Left ventricle myocardium inferior (tissue), 1 donor: ENCODE measurements at regions not wholly inside any gene's neighbourhood (a gene's known extent, or its start where the extent isn't known, plus 50 kb on each side); places are given as distances from the start of the nearest gene placed in this dataset.

Experiments used
- DNase-seq: peaks from one replicate; pipeline ENCODE4 v3.0.0-alpha.2; 2020
- H3K27ac ChIP-seq: fragments of 200-600 bp; replicated peaks from 2 replicates; pipeline ENCODE4 v1.8.0; 2021
- H3K27me3 ChIP-seq: fragments of 200-600 bp; 2 replicates; pipeline ENCODE4 v1.8.0; 2021; ENCODE audit warnings: low read depth
- H3K36me3 ChIP-seq: fragments of 200-600 bp; 2 replicates; pipeline ENCODE4 v1.8.0; 2021
- H3K4me1 ChIP-seq: fragments of 200-600 bp; 2 replicates; pipeline ENCODE4 v1.8.0; 2021
- H3K4me3 ChIP-seq: fragments of 200-600 bp; 2 replicates; pipeline ENCODE4 v1.8.0; 2021; ENCODE audit warnings: mild to moderate bottlenecking, moderate library complexity
- H3K9me3 ChIP-seq: fragments of 200-600 bp; replicated peaks from 2 replicates; pipeline ENCODE4 v1.8.0; 2021
- intact Hi-C: fragments of 100-400 bp; cut with micrococcal nuclease; formaldehyde crosslinking; loops from one replicate; pipeline ENCODE4 v1.11.0; 2022
- TF ChIP-seq, protein P1 (sequence below): fragments of 200-600 bp; IDR thresholded peaks from 2 replicates; pipeline ENCODE4 v1.8.0; 2021; ENCODE audit warnings: antibody characterized with exemption, mild to moderate bottlenecking, borderline replicate concordance
- donor health status: DM: no; HTN: yes; CAD: no; lungs with severe emphysema.

DNA sequence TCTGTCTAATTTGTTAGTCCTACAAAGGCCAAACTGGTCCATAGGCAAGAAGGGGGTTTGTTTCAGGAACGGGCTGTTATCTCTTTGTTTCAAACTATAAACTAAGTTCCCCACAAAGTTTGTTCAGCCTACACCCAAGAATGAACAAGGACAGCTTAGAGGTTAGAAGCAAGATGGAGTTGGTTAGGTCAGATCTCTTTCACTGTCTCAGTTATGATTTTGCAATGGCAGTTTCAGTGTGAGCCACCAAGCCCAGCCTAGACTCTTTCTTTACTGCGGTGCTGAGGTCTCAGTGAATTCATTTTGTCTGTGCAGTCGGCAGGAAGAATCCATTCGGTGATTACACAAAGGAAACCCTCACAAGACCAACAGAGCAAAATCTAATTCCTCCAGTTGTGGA is 56.6 kb upstream of the ABCC4 start:
- no peak for DNase-seq
- H3K9me3 ChIP-seq, result peaks cover 12% of the 10 kb centered on the region

DNA sequence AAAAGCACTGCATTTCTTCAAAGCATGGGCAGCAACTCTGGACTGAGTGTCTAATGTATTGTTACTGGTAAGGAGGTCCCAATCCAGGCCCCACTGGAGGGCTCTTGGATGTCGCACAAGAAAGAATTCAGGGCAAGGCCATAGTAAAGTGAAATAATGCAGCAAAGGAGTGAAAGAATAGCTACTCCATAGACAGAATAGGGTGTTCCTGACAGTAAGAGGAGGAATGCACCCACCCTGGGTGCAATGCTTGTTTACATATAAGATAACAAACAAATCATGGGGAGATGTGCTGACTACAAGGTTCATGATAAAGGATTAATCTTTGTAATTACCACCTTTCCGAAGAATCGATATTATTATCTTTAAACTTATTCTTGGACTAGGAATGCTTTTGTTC is 58.8 kb upstream of the ABCC4 start:
- no peak for DNase-seq
- Histone ChIP-seq H3K27me3 (no peaks in the 10 kb centered on the region), H3K9me3 (peaks cover 20% of the 10 kb centered on the region), H3K36me3 (no peaks in the 10 kb centered on the region), H3K4me1 (peaks cover 10% of the 10 kb centered on the region), H3K4me3 (no peak overlapping the region), H3K27ac (no peak overlapping the region)
- intact Hi-C loops, result no loop called here
- TF ChIP-seq, protein P1, sequence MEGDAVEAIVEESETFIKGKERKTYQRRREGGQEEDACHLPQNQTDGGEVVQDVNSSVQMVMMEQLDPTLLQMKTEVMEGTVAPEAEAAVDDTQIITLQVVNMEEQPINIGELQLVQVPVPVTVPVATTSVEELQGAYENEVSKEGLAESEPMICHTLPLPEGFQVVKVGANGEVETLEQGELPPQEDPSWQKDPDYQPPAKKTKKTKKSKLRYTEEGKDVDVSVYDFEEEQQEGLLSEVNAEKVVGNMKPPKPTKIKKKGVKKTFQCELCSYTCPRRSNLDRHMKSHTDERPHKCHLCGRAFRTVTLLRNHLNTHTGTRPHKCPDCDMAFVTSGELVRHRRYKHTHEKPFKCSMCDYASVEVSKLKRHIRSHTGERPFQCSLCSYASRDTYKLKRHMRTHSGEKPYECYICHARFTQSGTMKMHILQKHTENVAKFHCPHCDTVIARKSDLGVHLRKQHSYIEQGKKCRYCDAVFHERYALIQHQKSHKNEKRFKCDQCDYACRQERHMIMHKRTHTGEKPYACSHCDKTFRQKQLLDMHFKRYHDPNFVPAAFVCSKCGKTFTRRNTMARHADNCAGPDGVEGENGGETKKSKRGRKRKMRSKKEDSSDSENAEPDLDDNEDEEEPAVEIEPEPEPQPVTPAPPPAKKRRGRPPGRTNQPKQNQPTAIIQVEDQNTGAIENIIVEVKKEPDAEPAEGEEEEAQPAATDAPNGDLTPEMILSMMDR, result no peak

More for the DNA sequence above, 56.6 kb upstream of the ABCC4 start:
- peaks cover 18% of the 10 kb centered on the region for H3K4me1 ChIP-seq
- H3K4me3 ChIP-seq, result no peak overlapping the region
- no peak overlapping the region for H3K27ac ChIP-seq
- intact Hi-C loops, result no loop called here
- no peaks in the 10 kb centered on the region for H3K36me3 ChIP-seq
- TF ChIP-seq, protein P1, result no peak
- H3K27me3 ChIP-seq, result no peaks in the 10 kb centered on the region

DNA sequence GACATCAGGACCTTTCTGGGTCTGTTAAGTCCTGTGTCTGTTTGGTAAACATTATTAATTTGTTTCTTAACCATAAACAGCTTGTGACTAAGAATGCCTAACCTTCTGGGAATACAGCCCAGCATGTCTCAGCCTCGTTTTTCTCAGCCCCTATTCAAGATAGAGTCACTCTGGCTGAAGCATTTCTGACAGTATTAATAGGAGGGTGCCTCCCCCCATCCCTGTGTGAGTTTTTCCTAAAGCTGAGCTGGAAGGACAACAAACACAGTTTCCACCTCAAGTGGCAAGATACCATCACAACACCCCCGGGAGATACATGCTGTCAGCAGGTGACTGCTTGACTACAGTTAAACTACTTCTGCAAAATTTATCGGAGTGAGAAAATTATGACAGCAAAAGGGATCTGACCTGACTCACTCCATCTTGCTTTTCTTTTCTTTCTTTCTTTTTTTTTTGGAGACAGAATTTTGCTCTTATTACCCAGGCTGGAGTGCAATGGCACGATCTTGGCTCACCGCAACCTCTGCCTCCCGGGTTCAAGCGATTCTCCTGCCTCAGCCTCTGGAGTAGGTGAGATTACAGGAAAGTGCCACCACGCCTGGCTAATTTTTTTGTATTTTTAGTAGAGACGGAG is 59.3 kb upstream of the ABCC4 start:
- no peak overlapping the region for H3K27ac ChIP-seq
- DNase-seq, result no peak
- no peaks in the 10 kb centered on the region for H3K27me3 ChIP-seq
- peaks cover 4% of the 10 kb centered on the region for H3K4me1 ChIP-seq
- intact Hi-C loops, result no loop called here
- TF ChIP-seq, protein P1, result no peak
- H3K4me3 ChIP-seq, result no peak overlapping the region
- peaks cover 20% of the 10 kb centered on the region for H3K9me3 ChIP-seq
- H3K36me3 ChIP-seq, result no peaks in the 10 kb centered on the region

DNA sequence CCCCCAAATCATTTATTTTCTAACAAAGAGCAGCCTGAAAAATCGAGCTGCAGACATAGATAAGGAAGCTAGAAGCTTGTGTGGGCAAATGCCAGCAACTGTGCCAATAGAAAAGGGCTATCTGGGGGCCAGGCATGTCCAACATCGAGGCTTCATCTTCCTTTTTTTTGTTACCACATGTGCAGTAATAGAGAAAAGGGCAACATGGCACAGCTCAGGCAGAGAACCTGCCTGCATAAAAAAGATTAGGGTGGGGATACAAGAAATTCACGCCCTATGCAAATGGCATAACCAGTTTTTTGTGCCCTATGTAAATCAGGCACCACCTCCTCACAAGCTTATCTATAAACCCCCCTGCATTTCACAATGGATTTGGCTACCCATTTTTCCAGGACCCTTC is 60.4 kb upstream of the ABCC4 start:
- Histone ChIP-seq H3K36me3 (no peaks in the 10 kb centered on the region), H3K27me3 (no peaks in the 10 kb centered on the region), H3K9me3 (peaks cover 16% of the 10 kb centered on the region), H3K27ac (no peak overlapping the region), H3K4me1 (no peaks in the 10 kb centered on the region), H3K4me3 (no peak overlapping the region)
- DNase-seq, result no peak
- intact Hi-C loops, result no loop called here
- TF ChIP-seq, protein P1, result no peak

DNA sequence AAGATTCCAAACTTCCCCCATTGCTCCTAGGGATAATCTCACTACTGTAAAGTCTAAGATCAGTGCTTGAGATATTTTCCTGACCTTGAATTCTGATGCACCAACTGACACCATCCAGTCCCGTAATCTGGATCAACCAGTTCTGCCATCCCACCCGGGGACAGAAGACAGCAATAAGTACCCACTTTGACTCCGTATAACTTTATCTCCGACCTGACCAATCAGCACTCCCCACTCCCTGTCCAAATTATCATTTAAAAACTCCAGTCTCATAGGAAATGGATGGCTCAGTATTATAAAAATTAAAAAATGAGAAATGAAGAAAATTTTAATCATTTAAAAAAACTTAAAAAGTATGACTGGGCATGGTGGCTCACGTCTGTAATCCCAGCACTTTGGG is 61.4 kb upstream of the ABCC4 start:
- Histone ChIP-seq H3K4me3 (no peak overlapping the region), H3K4me1 (no peaks in the 10 kb centered on the region), H3K27me3 (no peaks in the 10 kb centered on the region), H3K9me3 (peaks cover 9% of the 10 kb centered on the region), H3K36me3 (no peaks in the 10 kb centered on the region), H3K27ac (no peak overlapping the region)
- intact Hi-C loops, result no loop called here
- TF ChIP-seq, protein P1, result no peak
- no peak for DNase-seq
